ENCODE measurements at regions not wholly inside any gene's neighbourhood (a gene's known extent, or its start where the extent isn't known, plus 50 kb on each side); places are given as distances from the start of the nearest gene placed in this dataset.

DNA sequence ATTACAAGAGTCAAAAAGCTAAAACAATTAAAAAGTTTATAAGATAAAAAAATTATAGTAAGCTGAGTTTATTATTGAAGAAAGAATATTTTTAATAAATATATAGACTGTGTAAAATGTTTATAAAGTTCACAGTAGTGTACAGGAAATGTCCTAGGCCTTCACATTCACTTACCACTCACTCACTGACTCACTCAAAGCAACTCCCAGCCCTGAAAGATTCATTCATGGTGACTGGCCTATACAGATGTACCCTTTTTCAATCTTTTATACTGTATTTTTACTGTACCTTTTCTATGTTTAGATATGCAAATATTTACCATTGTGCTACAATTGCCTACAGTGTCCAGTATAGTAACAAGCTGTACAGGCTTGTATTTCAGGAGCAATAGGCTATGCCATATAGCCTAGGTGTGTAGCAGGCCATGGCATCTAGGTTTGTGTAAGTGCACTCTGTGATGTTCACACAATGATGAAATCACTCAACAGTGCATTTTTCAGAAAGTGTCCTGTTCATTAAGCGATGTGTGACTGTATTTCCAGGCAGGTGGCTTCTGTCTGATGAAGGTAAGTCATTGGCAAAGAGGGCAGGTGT, 130.2 kb downstream of the BTBD3 start (continued):
- TF ChIP-seq SNAI2 (CRISPR knock-in tag; IDR thresholded peaks at IDR 0.05) (no peak), RARB (CRISPR knock-in tag; IDR thresholded peaks at IDR 0.05) (no peak)
- TF ChIP-seq, protein P1, sequence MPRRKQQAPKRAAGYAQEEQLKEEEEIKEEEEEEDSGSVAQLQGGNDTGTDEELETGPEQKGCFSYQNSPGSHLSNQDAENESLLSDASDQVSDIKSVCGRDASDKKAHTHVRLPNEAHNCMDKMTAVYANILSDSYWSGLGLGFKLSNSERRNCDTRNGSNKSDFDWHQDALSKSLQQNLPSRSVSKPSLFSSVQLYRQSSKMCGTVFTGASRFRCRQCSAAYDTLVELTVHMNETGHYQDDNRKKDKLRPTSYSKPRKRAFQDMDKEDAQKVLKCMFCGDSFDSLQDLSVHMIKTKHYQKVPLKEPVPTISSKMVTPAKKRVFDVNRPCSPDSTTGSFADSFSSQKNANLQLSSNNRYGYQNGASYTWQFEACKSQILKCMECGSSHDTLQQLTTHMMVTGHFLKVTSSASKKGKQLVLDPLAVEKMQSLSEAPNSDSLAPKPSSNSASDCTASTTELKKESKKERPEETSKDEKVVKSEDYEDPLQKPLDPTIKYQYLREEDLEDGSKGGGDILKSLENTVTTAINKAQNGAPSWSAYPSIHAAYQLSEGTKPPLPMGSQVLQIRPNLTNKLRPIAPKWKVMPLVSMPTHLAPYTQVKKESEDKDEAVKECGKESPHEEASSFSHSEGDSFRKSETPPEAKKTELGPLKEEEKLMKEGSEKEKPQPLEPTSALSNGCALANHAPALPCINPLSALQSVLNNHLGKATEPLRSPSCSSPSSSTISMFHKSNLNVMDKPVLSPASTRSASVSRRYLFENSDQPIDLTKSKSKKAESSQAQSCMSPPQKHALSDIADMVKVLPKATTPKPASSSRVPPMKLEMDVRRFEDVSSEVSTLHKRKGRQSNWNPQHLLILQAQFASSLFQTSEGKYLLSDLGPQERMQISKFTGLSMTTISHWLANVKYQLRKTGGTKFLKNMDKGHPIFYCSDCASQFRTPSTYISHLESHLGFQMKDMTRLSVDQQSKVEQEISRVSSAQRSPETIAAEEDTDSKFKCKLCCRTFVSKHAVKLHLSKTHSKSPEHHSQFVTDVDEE (CRISPR knock-in tag; IDR thresholded peaks at IDR 0.05), result no peak
- TF ChIP-seq, protein P2, sequence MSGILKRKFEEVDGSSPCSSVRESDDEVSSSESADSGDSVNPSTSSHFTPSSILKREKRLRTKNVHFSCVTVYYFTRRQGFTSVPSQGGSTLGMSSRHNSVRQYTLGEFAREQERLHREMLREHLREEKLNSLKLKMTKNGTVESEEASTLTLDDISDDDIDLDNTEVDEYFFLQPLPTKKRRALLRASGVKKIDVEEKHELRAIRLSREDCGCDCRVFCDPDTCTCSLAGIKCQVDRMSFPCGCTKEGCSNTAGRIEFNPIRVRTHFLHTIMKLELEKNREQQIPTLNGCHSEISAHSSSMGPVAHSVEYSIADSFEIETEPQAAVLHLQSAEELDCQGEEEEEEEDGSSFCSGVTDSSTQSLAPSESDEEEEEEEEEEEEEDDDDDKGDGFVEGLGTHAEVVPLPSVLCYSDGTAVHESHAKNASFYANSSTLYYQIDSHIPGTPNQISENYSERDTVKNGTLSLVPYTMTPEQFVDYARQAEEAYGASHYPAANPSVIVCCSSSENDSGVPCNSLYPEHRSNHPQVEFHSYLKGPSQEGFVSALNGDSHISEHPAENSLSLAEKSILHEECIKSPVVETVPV (CRISPR knock-in tag; IDR thresholded peaks at IDR 0.05), result no peak

DNA sequence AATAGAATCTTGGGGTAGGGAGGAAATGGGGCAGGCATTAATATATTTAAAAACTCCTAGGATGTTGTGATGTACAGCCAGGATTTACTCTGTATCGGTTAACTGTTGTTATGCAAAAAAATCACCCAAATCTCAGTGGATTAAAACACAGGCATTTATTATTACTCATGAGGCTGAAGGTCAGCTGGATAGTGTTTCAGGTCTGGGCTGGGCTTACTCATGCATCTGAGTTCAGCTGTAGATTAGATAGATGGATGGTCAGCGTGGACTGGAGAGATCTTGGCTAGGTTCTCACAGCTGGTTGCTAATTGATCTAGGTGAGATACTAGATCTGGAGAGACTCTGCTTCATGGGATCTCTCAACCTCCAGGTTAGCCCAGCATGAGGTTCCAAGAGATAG, 131.4 kb downstream of the BTBD3 start:
- no peak for ATAC-seq

More for the DNA sequence above, 131.4 kb downstream of the BTBD3 start:
- TF ChIP-seq ZNF565 (CRISPR knock-in tag; conservative IDR thresholded peaks at IDR 0.05; ENCODE audit: low read depth) (no peak), OSR1 (CRISPR knock-in tag; IDR thresholded peaks at IDR 0.05) (no peak), ZFP3 (CRISPR knock-in tag; IDR thresholded peaks at IDR 0.05) (no peak), SNAI2 (CRISPR knock-in tag; IDR thresholded peaks at IDR 0.05) (no peak), GLIS3 (CRISPR knock-in tag; IDR thresholded peaks at IDR 0.05) (no peak), ISL1 (CRISPR knock-in tag; IDR thresholded peaks at IDR 0.05) (no peak), TOX (CRISPR knock-in tag; IDR thresholded peaks at IDR 0.05; ENCODE audit: borderline replicate concordance) (no peak), PPARA (CRISPR knock-in tag; IDR thresholded peaks at IDR 0.05; ENCODE audit: borderline replicate concordance) (no peak), RARB (CRISPR knock-in tag; IDR thresholded peaks at IDR 0.05) (no peak)
- TF ChIP-seq, protein P3, sequence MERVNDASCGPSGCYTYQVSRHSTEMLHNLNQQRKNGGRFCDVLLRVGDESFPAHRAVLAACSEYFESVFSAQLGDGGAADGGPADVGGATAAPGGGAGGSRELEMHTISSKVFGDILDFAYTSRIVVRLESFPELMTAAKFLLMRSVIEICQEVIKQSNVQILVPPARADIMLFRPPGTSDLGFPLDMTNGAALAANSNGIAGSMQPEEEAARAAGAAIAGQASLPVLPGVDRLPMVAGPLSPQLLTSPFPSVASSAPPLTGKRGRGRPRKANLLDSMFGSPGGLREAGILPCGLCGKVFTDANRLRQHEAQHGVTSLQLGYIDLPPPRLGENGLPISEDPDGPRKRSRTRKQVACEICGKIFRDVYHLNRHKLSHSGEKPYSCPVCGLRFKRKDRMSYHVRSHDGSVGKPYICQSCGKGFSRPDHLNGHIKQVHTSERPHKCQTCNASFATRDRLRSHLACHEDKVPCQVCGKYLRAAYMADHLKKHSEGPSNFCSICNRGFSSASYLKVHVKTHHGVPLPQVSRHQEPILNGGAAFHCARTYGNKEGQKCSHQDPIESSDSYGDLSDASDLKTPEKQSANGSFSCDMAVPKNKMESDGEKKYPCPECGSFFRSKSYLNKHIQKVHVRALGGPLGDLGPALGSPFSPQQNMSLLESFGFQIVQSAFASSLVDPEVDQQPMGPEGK (CRISPR knock-in tag; IDR thresholded peaks at IDR 0.05; ENCODE audit: borderline replicate concordance), result no peak
- TF ChIP-seq, protein P1 (CRISPR knock-in tag; IDR thresholded peaks at IDR 0.05), result no peak
- TF ChIP-seq, protein P4, sequence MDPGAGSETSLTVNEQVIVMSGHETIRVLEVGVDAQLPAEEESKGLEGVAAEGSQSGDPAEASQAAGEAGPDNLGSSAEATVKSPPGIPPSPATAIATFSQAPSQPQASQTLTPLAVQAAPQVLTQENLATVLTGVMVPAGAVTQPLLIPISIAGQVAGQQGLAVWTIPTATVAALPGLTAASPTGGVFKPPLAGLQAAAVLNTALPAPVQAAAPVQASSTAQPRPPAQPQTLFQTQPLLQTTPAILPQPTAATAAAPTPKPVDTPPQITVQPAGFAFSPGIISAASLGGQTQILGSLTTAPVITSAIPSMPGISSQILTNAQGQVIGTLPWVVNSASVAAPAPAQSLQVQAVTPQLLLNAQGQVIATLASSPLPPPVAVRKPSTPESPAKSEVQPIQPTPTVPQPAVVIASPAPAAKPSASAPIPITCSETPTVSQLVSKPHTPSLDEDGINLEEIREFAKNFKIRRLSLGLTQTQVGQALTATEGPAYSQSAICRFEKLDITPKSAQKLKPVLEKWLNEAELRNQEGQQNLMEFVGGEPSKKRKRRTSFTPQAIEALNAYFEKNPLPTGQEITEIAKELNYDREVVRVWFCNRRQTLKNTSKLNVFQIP (CRISPR knock-in tag; IDR thresholded peaks at IDR 0.05; ENCODE audit: borderline replicate concordance, low read depth), result no peak
- TF ChIP-seq, protein P2 (CRISPR knock-in tag; IDR thresholded peaks at IDR 0.05), result no peak
